Body of pancreas (tissue), 4 donors: ENCODE measurements at regions not wholly inside any gene's neighbourhood (a gene's known extent, or its start where the extent isn't known, plus 50 kb on each side); places are given as distances from the start of the nearest gene placed in this dataset.

Experiments used
- POLR2A ChIP-seq, 3 donors: fragments of 450-650 bp; IDR thresholded peaks; one replicate each; pipeline ENCODE4 v1.6.1; 2016; ENCODE audit warnings: antibody characterized with exemption in 3 of 3, mild to moderate bottlenecking in 2 of 3
- TF ChIP-seq, protein P1 (sequence below), 7 experiments: fragments of 450-650 bp in 4 of 7; fragments of 200-600 bp in 3 of 7; sonication (generic) in 3 of 7; IDR thresholded peaks; one replicate each; pipeline ENCODE4 v1.5.1; 2016 to 2019; ENCODE audit warnings: antibody characterized with exemption in 7 of 7

DNA sequence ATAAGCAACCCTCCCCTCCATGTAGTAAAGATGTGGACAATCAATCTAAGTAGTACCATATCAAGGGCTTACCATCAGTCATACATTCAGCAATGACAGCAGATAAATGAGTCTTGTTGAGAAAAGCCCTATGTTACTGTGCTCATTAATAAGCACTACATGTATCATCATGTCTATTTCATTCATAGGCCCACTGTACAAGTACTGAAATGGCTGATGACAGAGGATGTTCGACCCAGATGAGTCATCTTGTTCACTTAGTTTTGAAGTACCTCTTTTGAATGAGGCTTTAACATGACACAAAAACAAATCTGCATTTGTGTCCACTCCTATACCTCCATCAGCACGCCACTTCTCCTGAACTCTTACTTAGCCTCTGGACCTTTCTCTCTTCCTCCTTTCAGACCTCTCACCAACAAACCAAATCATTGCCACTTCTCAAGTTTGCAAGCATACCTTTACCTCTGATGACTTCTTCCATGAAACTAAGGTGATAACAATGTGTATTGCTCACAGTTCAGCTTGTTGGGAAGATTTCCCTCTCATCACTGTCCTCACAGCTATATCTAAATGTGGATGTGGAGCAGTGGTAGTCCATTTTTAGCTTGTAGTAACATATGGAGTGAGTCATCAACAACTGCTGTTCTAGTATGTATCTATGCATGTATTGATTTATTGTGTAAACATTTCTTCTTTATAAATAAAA, 921.0 kb upstream of the SLC39A10 start:
- TF ChIP-seq, protein P1, sequence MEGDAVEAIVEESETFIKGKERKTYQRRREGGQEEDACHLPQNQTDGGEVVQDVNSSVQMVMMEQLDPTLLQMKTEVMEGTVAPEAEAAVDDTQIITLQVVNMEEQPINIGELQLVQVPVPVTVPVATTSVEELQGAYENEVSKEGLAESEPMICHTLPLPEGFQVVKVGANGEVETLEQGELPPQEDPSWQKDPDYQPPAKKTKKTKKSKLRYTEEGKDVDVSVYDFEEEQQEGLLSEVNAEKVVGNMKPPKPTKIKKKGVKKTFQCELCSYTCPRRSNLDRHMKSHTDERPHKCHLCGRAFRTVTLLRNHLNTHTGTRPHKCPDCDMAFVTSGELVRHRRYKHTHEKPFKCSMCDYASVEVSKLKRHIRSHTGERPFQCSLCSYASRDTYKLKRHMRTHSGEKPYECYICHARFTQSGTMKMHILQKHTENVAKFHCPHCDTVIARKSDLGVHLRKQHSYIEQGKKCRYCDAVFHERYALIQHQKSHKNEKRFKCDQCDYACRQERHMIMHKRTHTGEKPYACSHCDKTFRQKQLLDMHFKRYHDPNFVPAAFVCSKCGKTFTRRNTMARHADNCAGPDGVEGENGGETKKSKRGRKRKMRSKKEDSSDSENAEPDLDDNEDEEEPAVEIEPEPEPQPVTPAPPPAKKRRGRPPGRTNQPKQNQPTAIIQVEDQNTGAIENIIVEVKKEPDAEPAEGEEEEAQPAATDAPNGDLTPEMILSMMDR (IDR thresholded peaks at IDR 0.05), result no peak
- TF ChIP-seq POLR2A (IDR thresholded peaks at IDR 0.05), result no peak
